ENCODE measurements at regions not wholly inside any gene's neighbourhood (a gene's known extent, or its start where the extent isn't known, plus 50 kb on each side); places are given as distances from the start of the nearest gene placed in this dataset.

DNA sequence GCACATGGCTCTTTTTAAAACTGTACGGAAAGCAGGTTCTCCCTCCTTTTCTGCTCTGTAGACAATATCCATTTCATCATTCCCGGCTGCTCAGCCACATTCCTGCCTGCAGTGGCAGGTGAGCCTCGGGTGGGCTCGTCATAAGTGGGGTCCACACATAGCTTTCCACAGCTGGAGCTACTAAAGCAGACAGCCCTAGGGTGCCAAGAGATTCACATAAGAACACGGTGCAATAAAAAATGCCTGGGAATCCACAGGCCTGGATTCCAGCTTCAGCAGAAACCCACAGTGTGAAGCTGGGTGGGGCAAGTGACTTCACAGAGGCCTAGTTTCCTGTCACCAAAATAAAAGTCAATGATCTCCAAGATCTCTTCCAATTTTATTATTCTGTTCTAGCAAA, 96.4 kb downstream of the MIS18A start:
- ChIA-PET CTCF (no interaction called here), POLR2A (no interaction called here), RAD21 (ENCODE audit: unreplicated experiment) (no interaction called here), SMC1A (ENCODE audit: uncharacterized antibody, unreplicated experiment) (no interaction called here)
- in situ Hi-C loops (cut with MboI) (no loop called here), intact Hi-C loops (cut with micrococcal nuclease; ENCODE audit: unreplicated experiment) (no loop called here)
- no peaks in the 10 kb centered on the region for H4K20me1 ChIP-seq (ENCODE audit: control insufficient read depth, insufficient read depth)
- no peak overlapping the region for H3K27ac ChIP-seq (ENCODE audit: control insufficient read depth, insufficient read depth)
- no peaks in the 10 kb centered on the region for H3K79me2 ChIP-seq (ENCODE audit: control insufficient read depth, insufficient read depth, low read length)
- H3K27me3 ChIP-seq (replicated peaks in 1 of 2; ENCODE audit: control insufficient read depth in 2 of 2, insufficient read depth in 2 of 2, low read length in 1 of 2) = no peaks in the 10 kb centered on the region
- H3K4me1 ChIP-seq (ENCODE audit: control insufficient read depth, insufficient read depth, low read length) = no peaks in the 10 kb centered on the region
- no peak overlapping the region for H3K4me2 ChIP-seq (ENCODE audit: control insufficient read depth, insufficient read depth)
- H2AFZ ChIP-seq (ENCODE audit: control insufficient read depth, low read depth, low read length) = no peak overlapping the region
- no peak overlapping the region for H3K9ac ChIP-seq (ENCODE audit: control insufficient read depth, insufficient read depth, low read length)
- no peak for TF ChIP-seq SIN3A (IDR thresholded peaks at IDR 0.05; ENCODE audit: low read depth, low read length)
- TF ChIP-seq BMI1 (IDR thresholded peaks at IDR 0.05; ENCODE audit: borderline replicate concordance) = no peak
- no peak for ATAC-seq
- no peak overlapping the region for H3K4me3 ChIP-seq
- no peaks in the 10 kb centered on the region for H3K36me3 ChIP-seq (ENCODE audit: control insufficient read depth in 2 of 2, insufficient read depth in 2 of 2, low read length in 1 of 2)
- DNase-seq (ENCODE audit: low read depth, low spot score) = no peak
- no peak for FAIRE-seq
- whole genome bisulfite sequencing (ENCODE audit: insufficient coverage, insufficient replicate concordance, low lambda C conversion rate, missing lambda C conversion rate) = 20% methylated on average over 5 of the region's 5 CpGs
- H3K9me3 ChIP-seq (replicated peaks; ENCODE audit: control insufficient read depth, insufficient read depth, low read length) = no peaks in the 10 kb centered on the region
- no TSS peak for BruUV-seq (replicated peaks)

DNA sequence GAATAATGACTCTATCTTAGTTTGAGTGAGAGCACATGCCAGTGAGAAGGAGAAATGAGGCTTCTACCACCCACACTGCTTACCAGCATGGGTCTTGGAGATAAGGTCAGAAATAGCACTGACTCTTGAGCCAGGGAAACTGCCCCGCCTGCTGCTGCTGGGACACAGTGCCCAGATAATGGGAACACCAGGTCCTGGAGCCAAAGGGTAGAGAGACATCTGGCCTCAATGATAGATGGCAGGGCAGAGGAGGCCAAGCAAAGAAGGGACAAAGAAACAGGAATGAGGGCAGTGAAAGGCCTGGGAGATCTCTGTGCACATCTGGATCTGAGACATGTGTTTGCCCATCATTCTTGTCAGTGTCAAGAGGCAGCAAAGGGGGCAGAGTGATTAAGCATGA, 97.4 kb downstream of the MIS18A start:
- TF ChIP-seq MYC (IDR thresholded peaks at IDR 0.05; ENCODE audit: insufficient read depth, insufficient read length, insufficient replicate concordance, low read length, severe bottlenecking) = no peak
- TF ChIP-seq PML (IDR thresholded peaks at IDR 0.05; ENCODE audit: low read length) = no peak
- TF ChIP-seq, protein P1, sequence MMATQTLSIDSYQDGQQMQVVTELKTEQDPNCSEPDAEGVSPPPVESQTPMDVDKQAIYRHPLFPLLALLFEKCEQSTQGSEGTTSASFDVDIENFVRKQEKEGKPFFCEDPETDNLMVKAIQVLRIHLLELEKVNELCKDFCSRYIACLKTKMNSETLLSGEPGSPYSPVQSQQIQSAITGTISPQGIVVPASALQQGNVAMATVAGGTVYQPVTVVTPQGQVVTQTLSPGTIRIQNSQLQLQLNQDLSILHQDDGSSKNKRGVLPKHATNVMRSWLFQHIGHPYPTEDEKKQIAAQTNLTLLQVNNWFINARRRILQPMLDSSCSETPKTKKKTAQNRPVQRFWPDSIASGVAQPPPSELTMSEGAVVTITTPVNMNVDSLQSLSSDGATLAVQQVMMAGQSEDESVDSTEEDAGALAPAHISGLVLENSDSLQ (IDR thresholded peaks at IDR 0.05) = no peak
- TF ChIP-seq TCF12 (IDR thresholded peaks at IDR 0.05; ENCODE audit: low read depth, low read length) = no peak
- no peak for TF ChIP-seq CHD1 (IDR thresholded peaks at IDR 0.05; ENCODE audit: low read depth, low read length)
- TF ChIP-seq, protein P2, sequence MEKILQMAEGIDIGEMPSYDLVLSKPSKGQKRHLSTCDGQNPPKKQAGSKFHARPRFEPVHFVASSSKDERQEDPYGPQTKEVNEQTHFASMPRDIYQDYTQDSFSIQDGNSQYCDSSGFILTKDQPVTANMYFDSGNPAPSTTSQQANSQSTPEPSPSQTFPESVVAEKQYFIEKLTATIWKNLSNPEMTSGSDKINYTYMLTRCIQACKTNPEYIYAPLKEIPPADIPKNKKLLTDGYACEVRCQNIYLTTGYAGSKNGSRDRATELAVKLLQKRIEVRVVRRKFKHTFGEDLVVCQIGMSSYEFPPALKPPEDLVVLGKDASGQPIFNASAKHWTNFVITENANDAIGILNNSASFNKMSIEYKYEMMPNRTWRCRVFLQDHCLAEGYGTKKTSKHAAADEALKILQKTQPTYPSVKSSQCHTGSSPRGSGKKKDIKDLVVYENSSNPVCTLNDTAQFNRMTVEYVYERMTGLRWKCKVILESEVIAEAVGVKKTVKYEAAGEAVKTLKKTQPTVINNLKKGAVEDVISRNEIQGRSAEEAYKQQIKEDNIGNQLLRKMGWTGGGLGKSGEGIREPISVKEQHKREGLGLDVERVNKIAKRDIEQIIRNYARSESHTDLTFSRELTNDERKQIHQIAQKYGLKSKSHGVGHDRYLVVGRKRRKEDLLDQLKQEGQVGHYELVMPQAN (conservative IDR thresholded peaks at IDR 0.05) = no peak
- no peak for TF ChIP-seq POLR2AphosphoS2 (IDR thresholded peaks at IDR 0.05; ENCODE audit: low read depth, low read length)
- TF ChIP-seq TARDBP (IDR thresholded peaks at IDR 0.05; ENCODE audit: borderline replicate concordance) = no peak
- TF ChIP-seq MTA2 (IDR thresholded peaks at IDR 0.05; ENCODE audit: low read depth) = no peak
- no peak for TF ChIP-seq GATAD2B (conservative IDR thresholded peaks at IDR 0.05; ENCODE audit: low read depth)
- no peak for TF ChIP-seq SUPT20H (IDR thresholded peaks at IDR 0.05; ENCODE audit: borderline replicate concordance, control insufficient read depth, low read depth, low read length)
- no peak for TF ChIP-seq MEF2A (IDR thresholded peaks at IDR 0.05; ENCODE audit: insufficient read depth, low read depth, low read length)
- TF ChIP-seq RAD21 (IDR thresholded peaks at IDR 0.05; ENCODE audit: insufficient read depth, low read depth, low read length) = no peak
- Histone ChIP-seq H3K4me3 (no peak overlapping the region), H3K79me2 (ENCODE audit: control insufficient read depth, insufficient read depth, low read length) (no peaks in the 10 kb centered on the region), H2AFZ (ENCODE audit: control insufficient read depth, low read depth, low read length) (no peak overlapping the region), H3K9ac (ENCODE audit: control insufficient read depth, insufficient read depth, low read length) (no peak overlapping the region), H3K36me3 (ENCODE audit: control insufficient read depth in 2 of 2, insufficient read depth in 2 of 2, low read length in 1 of 2) (no peaks in the 10 kb centered on the region), H3K4me1 (ENCODE audit: control insufficient read depth, insufficient read depth, low read length) (no peaks in the 10 kb centered on the region), H4K20me1 (ENCODE audit: control insufficient read depth, insufficient read depth) (no peaks in the 10 kb centered on the region), H3K27ac (ENCODE audit: control insufficient read depth, insufficient read depth) (no peak overlapping the region), H3K27me3 (replicated peaks in 1 of 2; ENCODE audit: control insufficient read depth in 2 of 2, insufficient read depth in 2 of 2, low read length in 1 of 2) (no peaks in the 10 kb centered on the region), H3K9me3 (replicated peaks; ENCODE audit: control insufficient read depth, insufficient read depth, low read length) (no peaks in the 10 kb centered on the region), H3K4me2 (ENCODE audit: control insufficient read depth, insufficient read depth) (no peak overlapping the region)
- SMC1A ChIA-PET (ENCODE audit: uncharacterized antibody, unreplicated experiment) = no interaction called here
- no peak for DNase-seq (ENCODE audit: low read depth, low spot score)
- no peak for ATAC-seq
- intact Hi-C loops (cut with micrococcal nuclease; ENCODE audit: unreplicated experiment) (no loop called here), in situ Hi-C loops (cut with MboI) (no loop called here)
- POLR2A ChIA-PET = no interaction called here
- RAD21 ChIA-PET (ENCODE audit: unreplicated experiment) = no interaction called here
- WGBS (ENCODE audit: insufficient coverage, insufficient replicate concordance, low lambda C conversion rate, missing lambda C conversion rate) = 0% methylated on average over 1 of the region's 1 CpG
- BruUV-seq (replicated peaks) = no TSS peak
- CTCF ChIA-PET = no interaction called here
- FAIRE-seq = no peak
